HG03432 (cell line): ENCODE measurements at regions not wholly inside any gene's neighbourhood (a gene's known extent, or its start where the extent isn't known, plus 50 kb on each side); places are given as distances from the start of the nearest gene placed in this dataset.
A peak's percentile ranks its signal among the peaks of the same experiment; 100 is the strongest.

ENCODE experiments used
- ATAC-seq: cut with Tn5 transposase; IDR thresholded peaks from one replicate; pipeline ENCODE4 v1.9.1; 2021; ENCODE audit warnings: mild to moderate bottlenecking, moderate library complexity; ENCODE audit not compliant: unreplicated experiment

DNA sequence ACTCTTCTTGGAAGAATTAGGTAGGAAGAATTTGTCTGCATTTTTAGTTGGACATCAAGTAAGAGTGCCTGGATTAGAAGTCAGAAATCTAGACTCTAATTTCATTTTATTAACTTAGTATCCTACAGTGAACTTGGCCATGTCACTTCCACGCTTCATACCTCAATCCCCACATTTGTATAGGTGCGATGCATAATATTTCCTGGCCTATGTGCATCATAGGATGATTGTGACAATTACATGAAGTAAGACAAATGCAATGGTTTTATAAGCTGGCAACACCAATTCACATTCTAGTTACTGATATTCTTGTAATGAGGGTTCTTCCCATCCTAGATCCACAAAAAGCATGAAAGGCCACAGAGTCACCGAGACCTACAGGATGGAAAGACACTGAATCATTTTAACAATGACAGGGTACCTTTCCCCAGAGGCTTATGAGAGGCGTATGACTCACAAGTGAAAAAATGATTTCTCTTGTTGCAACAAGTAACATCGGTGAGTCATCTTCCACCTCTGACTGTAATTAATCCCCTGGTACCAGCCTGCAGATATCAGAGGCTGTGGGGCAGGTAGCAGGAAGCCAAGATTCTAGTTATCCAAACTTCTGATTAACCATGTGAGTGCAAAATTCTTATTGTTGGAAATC lies 56.0 kb upstream of the OR5AK2 start:
- peak; percentile 81 for ATAC-seq

DNA sequence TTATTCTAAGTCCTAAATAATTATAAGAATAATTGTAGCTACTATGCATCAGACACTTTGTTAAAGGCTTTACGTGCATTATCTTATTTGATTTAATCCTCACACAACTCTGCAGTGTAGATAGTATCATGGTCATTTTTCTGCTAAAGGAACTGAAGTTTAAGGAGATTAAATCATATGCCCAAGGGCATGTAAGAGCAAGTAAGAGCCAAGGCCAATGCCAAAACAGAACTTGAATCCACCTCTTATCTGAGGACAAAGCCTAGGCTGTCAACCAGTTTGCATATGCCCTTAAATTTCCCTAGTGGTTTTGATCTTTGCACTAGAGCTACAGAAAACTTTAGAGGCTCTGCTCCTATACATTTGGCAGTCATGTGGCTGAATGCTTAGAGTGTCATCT lies 65.6 kb upstream of the OR5AK2 start:
- no peak for ATAC-seq

DNA sequence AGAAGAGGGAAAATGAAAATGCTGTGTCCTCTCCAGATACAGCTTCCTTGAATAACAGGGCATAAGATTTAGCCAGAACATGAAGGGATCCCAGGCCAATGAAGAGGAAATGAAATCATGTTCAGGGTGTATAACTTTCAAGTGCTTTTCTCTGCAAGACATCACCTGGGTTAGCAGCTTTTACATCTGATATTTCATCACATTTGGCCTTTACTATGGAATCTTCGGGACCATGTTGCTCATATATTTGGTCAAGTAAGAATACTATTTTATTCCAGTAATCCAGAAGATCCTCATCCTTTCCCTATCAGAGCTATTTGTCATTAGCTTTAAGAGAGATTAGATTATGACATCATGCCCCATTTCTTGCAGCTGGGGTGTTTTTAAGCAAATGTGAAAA lies 66.3 kb upstream of the OR5AK2 start:
- no peak for ATAC-seq

DNA sequence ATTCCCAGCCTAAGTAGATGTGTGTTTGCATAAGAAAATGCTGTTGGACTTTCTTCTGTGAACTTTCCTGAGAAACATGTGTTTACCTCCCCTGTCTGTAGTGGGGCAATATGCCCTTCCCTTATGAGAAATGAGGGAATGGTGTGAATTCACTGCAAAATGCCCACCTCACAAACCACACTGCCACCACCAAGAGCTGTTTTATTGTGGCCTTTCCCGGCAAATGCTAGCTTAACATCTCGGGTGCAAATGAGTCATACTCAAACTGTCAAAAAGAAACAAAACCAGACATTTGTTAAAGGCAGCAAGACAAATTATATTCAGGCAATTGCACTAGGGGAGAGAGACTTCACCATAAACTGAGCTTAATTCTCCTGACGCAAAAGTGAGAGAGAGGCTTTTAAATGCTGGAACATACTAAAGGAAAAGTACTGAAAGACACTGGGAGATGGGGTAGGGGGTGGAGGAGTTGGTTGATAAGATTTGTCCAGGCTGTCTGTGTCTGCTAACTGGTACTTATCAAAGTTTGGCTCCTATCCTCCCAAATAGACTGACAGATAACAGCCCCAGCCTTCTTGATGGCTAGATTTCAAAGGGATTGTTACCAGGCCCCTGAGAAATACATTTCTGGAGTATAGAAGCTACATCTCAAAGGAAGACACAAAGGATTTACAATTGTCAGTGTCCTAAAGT lies 70.9 kb upstream of the OR5AK2 start:
- no peak for ATAC-seq

- no peak for ATAC-seq
Observed at GRCh38 chr11:56916587-56916986, 72.1 kb upstream of the OR5AK2 start.

- no peak for ATAC-seq
Observed at GRCh38 chr11:56916162-56916561, 72.6 kb upstream of the OR5AK2 start.

GRCh38 chr11:56911312-56911711 lies 77.4 kb upstream of the OR5AK2 start:
- ATAC-seq, result no peak

- ATAC-seq, result no peak
Observed at GRCh38 chr11:56910785-56911184, 77.9 kb upstream of the OR5AK2 start.

DNA sequence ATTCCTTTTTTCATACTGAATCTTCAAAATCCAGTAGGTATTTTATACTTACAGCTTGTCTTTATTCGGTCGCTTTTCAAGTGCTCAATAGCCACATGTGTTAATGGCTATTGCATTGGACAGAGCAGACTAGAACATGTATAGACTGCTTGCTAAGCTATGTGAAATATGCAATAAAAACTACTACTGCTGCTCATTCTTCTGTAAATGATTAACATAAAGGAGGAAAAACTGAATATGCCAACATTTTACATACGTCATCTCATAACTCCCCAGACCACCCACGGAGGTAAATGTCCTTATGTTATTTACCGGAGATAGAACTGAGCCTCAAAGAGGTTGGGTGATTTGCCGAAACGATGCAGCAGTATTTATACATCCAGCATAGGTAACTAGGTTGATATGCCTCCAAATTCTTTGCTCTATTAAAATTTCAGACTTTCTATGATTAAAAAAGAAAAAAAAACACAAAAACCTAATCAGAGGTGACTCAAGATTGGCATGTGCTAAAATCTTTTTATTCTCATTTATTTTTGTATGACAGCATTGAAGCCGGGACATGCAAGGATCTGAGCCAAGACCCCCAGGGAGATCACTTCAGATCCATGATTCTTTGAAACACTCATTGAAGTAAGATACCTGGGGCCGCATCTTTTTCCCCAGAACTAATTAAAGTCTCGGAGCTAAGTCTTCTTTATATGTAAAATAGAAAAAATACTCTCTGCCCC lies 78.5 kb upstream of the OR5AK2 start:
- no peak for ATAC-seq

- ATAC-seq, result no peak
Observed at GRCh38 chr11:56909563-56909962, 79.2 kb upstream of the OR5AK2 start.

DNA sequence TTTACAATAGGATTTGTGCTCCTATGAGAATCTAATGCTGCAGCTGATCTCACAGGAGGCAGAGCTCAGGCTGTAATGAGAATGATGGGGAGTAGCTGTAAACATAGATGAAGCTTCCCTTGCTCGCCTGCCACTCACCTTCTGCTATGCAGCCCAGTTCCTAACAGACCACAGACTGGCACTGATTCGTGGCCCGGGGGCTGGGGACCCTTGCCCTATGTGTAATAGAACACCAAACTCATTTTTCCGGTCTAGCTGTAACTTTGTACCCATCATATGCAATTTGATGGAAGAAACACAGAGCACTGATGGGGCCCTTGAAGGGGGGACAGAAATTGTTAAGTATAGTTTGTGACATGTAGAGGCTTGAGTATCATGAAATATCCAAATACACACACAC lies 79.6 kb upstream of the OR5AK2 start:
- no peak for ATAC-seq

- ATAC-seq, result no peak
Observed at GRCh38 chr11:56906683-56907148, 82.0 kb upstream of the OR5AK2 start.

DNA sequence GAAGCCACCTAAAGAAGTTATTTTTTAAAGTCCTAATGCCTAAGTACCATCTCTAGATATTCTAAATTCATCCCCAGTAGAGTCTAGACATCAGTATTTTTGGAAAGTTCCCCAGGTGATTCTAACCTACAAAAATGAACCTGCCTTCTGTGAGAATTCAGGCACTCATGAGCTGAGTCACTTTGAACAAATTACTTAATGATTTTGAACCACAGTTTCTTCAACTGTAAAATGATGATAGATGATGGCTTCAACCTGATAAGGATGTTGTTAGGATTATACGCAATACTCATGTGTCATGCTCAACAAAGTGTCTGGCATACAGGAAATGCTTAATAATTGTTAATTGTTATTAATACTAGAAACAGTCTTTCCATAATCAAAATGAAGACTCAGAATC lies 82.8 kb upstream of the OR5AK2 start:
- no peak for ATAC-seq

DNA sequence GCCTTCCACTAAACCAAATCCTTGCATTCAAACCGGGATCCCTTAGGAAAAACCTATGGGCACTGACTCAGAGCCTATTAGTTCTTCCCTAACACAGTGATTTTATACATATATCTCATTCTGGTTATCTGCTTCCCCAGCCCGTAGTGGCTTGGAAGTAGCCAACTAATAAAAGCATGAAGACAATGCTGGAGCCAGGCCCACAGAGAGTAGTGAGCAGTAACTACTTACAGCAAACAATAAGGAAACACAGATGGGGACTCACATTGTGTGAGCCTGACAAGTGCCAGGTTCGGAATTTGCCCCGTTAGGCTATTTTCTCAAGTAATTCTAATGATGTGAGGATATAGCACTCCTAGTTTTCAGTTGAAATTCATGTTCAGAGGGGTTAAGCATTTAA lies 83.3 kb upstream of the OR5AK2 start:
- ATAC-seq, result no peak

DNA sequence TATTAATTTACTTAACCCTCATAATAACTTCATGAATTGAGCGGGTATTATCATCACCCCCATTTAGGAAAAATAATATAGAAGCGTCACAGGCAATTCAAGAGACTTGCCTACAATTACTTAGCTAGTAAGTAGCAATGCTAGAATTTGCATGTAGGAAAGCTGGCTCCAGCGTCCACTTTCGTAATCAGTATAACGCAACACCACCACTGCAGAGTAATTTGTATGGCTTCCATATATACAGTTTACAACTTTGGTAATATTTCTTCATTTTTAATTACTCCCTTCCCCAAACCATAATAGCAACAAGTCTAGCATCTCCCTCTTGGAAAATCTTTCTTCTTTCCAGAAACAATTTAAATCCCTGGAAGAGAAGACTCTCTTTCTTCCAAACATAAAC lies 89.9 kb upstream of the OR5AK2 start:
- no peak for ATAC-seq

DNA sequence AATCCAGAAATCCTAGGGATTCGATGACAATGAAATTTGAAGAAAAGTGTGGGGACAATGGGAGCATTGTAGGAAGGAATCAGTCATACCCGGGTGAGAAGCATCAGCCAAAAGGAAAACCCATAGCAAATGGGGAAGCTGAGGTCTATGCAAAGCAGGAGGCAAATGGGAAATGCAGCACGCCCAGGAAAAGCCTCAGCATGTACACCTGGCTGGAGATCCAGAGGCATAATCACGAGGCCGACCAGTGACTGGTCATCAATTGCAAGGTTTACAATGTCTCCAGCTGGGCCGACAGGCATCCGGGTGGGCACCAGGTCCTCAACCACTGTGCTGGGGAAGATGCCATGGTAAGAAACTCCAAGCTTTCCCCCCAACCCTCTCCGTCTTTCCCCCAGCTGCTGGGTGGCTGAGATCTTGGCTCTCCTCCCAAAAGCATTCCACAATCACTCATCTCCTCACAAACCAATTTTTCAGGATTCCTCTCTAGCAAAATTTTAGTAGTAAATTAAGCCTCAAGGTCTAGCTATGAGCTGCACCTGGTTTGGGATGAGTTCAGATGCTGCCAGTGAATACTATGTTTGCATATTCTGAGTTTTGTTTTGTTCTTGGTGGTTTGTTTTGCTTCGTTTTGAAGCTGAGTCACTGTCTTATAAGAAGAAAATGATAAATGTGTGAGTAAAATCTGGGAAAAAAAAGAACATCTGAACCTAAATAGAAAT lies 98.0 kb upstream of the OR5AK2 start:
- no peak for ATAC-seq

- no peak for ATAC-seq
Observed at GRCh38 chr11:56889986-56890385, 98.7 kb upstream of the OR5AK2 start.

DNA sequence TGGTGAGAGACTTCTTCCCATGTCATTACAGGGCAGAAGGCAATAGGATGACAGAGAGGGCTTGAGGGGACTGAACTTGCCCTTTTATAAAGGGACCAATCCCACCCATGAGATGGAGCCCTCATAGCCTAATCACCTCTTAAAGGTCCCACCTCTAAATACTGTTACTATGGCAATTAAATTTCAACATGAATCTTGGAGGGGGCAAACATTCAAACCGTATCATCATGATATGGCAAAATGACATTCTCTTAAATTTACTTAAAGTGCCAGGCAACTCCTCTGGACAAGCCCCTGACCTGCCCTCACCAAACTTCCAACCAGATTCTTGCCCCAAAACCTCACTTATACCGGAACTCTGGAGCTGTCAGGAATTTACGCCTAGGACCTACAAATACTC lies 100.8 kb upstream of the OR5AK2 start:
- ATAC-seq, result no peak

DNA sequence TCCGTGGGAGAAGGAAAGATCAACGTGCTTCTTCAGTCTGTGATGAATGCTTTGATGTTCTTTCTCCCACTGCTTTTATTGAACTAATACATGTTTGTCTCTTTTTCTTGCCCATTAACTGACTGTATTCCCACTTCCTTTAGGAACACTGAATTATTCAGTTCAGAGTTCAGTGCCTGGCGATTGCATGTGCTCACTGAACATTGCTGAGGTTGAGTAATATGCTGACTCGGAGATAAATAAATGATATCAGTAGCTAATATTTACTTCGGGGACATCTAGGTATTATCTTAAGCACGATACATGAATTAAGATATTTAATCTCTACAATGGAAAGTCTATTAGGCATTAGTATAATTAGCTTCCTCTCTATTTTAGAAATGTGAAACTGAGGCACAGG lies 102.3 kb upstream of the OR5AK2 start:
- ATAC-seq, result no peak

DNA sequence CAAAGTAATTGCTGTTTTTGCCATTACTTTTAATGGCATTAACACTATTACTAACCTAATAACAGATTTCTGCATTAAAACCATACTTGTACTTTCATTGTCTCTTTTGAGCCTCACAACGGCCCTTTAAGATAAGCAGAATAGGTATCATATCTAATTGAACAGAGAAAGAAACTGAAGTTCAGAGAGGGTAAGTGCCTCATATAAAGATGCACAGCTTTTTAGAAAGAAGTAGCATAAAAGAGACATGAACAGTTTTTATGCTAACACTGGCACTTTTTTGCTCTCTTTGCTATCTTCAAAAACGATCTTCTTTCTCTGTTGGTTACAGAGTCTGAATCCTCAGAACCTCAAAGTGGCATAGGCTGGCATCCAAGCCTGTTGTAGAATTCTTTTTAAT lies 102.9 kb upstream of the OR5AK2 start:
- ATAC-seq, result no peak

- ATAC-seq, result peak; percentile 43
Observed at GRCh38 chr11:56885177-56885576, 103.5 kb upstream of the OR5AK2 start.
